ENCODE measurements at regions not wholly inside any gene's neighbourhood (a gene's known extent, or its start where the extent isn't known, plus 50 kb on each side); places are given as distances from the start of the nearest gene placed in this dataset.

GRCh38 chr1:55623311-55623710 lies 408.1 kb upstream of the USP24 start:
- Mint-ChIP-seq H3K36me3 (ENCODE audit: low read depth) (0 out of 2 replicates have a peak, but pooled peaks cover 4% of the 10 kb centered on the region), H3K9me3 (no peaks in the 10 kb centered on the region), H3K4me1 (ENCODE audit: low read depth) (no peaks in the 10 kb centered on the region; the same call in 1 of the 2 replicates), H3K27me3 (ENCODE audit: insufficient read depth) (no peaks in the 10 kb centered on the region), H3K27ac (no peak overlapping the region), H3K4me3 (no peak overlapping the region)
- no peak for DNase-seq
- TF ChIP-seq, protein P1, sequence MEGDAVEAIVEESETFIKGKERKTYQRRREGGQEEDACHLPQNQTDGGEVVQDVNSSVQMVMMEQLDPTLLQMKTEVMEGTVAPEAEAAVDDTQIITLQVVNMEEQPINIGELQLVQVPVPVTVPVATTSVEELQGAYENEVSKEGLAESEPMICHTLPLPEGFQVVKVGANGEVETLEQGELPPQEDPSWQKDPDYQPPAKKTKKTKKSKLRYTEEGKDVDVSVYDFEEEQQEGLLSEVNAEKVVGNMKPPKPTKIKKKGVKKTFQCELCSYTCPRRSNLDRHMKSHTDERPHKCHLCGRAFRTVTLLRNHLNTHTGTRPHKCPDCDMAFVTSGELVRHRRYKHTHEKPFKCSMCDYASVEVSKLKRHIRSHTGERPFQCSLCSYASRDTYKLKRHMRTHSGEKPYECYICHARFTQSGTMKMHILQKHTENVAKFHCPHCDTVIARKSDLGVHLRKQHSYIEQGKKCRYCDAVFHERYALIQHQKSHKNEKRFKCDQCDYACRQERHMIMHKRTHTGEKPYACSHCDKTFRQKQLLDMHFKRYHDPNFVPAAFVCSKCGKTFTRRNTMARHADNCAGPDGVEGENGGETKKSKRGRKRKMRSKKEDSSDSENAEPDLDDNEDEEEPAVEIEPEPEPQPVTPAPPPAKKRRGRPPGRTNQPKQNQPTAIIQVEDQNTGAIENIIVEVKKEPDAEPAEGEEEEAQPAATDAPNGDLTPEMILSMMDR (IDR thresholded peaks at IDR 0.05) = no peak

DNA sequence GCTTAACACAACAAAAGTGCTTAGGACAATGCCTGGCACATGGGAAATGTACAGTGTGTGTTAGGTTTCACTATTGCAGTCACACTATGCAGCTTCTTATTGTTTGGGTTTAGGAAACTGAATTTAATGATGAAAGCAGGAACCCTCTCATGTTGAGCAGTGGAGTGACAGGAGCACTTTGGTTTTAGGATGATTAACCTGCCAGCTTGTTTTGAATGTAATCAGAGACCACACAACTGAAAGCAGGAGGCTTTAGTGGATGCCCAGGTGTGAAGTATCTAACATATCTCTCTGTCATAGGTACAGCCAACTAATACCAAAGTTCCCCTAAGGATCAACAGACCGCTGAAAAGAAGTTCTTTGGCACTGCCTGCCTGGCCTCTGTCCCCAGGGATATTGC lies 406.9 kb upstream of the USP24 start:
- no peak overlapping the region for H3K27ac Mint-ChIP-seq
- TF ChIP-seq, protein P1 (IDR thresholded peaks at IDR 0.05) = no peak
- no peaks in the 10 kb centered on the region for H3K9me3 Mint-ChIP-seq
- 0 out of 2 replicates have a peak, but pooled peaks cover 4% of the 10 kb centered on the region for H3K36me3 Mint-ChIP-seq (ENCODE audit: low read depth)
- DNase-seq = no peak
- H3K4me1 Mint-ChIP-seq (ENCODE audit: low read depth) = no peaks in the 10 kb centered on the region; the same call in 1 of the 2 replicates
- H3K4me3 Mint-ChIP-seq = no peak overlapping the region
- no peaks in the 10 kb centered on the region for H3K27me3 Mint-ChIP-seq (ENCODE audit: insufficient read depth)

GRCh38 chr1:55618199-55618598 lies 403.0 kb upstream of the USP24 start:
- no peak overlapping the region for H3K4me3 Mint-ChIP-seq
- H3K27ac Mint-ChIP-seq = no peak overlapping the region
- H3K36me3 Mint-ChIP-seq (ENCODE audit: low read depth) = 0 out of 2 replicates have a peak, but pooled peaks cover 4% of the 10 kb centered on the region
- no peaks in the 10 kb centered on the region for H3K9me3 Mint-ChIP-seq
- TF ChIP-seq, protein P1 (IDR thresholded peaks at IDR 0.05) = no peak
- no peaks in the 10 kb centered on the region for H3K27me3 Mint-ChIP-seq (ENCODE audit: insufficient read depth)
- H3K4me1 Mint-ChIP-seq (ENCODE audit: low read depth) = peaks cover 3% of the 10 kb centered on the region
- no peak for DNase-seq

- no peaks in the 10 kb centered on the region for H3K9me3 Mint-ChIP-seq
- H3K4me3 Mint-ChIP-seq = no peak overlapping the region
- DNase-seq = no peak
- H3K27me3 Mint-ChIP-seq (ENCODE audit: insufficient read depth) = no peaks in the 10 kb centered on the region
- TF ChIP-seq, protein P1 (IDR thresholded peaks at IDR 0.05) = no peak
- peaks cover 10% of the 10 kb centered on the region for H3K4me1 Mint-ChIP-seq (ENCODE audit: low read depth)
- no peaks in the 10 kb centered on the region for H3K36me3 Mint-ChIP-seq (ENCODE audit: low read depth)
- H3K27ac Mint-ChIP-seq = no peak overlapping the region
Observed at GRCh38 chr1:55617288-55617982, 402.3 kb upstream of the USP24 start.

DNA sequence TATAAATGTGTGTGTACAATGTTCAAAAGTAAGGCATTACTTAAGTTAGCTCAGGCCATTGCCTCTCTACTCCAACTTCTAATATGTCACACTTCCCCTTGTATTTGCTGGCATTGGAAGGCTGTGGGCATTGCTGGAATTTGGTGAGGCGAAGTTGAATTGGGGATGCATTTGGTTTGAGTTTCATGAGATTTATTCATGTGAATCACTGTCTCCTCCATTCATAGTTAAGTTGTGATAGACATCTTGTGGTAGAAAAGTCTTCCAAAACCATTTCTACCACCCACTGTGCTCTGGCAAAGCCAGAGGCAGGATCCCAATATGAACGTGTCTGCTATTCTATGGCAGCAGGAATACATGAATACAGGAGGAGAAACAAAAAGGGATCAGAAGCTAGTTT lies 397.8 kb upstream of the USP24 start:
- H3K4me3 Mint-ChIP-seq = no peak overlapping the region
- TF ChIP-seq, protein P1 (IDR thresholded peaks at IDR 0.05) = no peak
- peaks cover 24% of the 10 kb centered on the region for H3K4me1 Mint-ChIP-seq (ENCODE audit: low read depth)
- peaks cover 7% of the 10 kb centered on the region; the same call in 1 of the 2 replicates for H3K9me3 Mint-ChIP-seq
- H3K27ac Mint-ChIP-seq = no peak overlapping the region
- peaks cover 8% of the 10 kb centered on the region for H3K36me3 Mint-ChIP-seq (ENCODE audit: low read depth)
- peaks cover under 1% of the 10 kb centered on the region; the same call in 1 of the 2 replicates for H3K27me3 Mint-ChIP-seq (ENCODE audit: insufficient read depth)
- peak; percentile 3 for DNase-seq
